HEK293 (cell line): ENCODE measurements at regions not wholly inside any gene's neighbourhood (a gene's known extent, or its start where the extent isn't known, plus 50 kb on each side); places are given as distances from the start of the nearest gene placed in this dataset.

ENCODE experiments used
- ATF2 ChIP-seq: fragments of 450-650 bp; formaldehyde crosslinking; IDR thresholded peaks from 2 replicates; pipeline ENCODE4 v1.5.1; 2016; ENCODE audit warnings: missing biosample characterization, missing genetic modification characterization, low read depth
- FEZF1 ChIP-seq: fragments of 450-650 bp; formaldehyde crosslinking; IDR thresholded peaks from 2 replicates; pipeline ENCODE4 v1.5.1; 2016; ENCODE audit warnings: missing biosample characterization, missing genetic modification characterization
- KLF7 ChIP-seq: fragments of 450-650 bp; formaldehyde crosslinking; IDR thresholded peaks from 2 replicates; pipeline ENCODE4 v1.5.1; 2016; ENCODE audit warnings: missing biosample characterization, missing genetic modification characterization, borderline replicate concordance
- ZBTB11 ChIP-seq: fragments of 450-650 bp; formaldehyde crosslinking; conservative IDR thresholded peaks from 2 replicates; pipeline ENCODE4 v1.5.1; 2016; ENCODE audit warnings: low read depth, missing biosample characterization, missing genetic modification characterization
- ZBTB44 ChIP-seq: fragments of 450-650 bp; IDR thresholded peaks from 2 replicates; pipeline ENCODE4 v1.5.1; 2018; ENCODE audit warnings: missing biosample characterization, mild to moderate bottlenecking, missing genetic modification characterization
- ZNF274 ChIP-seq, 2 experiments: fragments of 200-500 bp in 1 of 2; fragments of 450-650 bp in 1 of 2; sonication (Bioruptor generic) in 1 of 2; formaldehyde crosslinking in 1 of 2; IDR thresholded peaks; 2 replicates each; pipeline versions ENCODE4 v1.5.1 to v1.6.1; 2014 to 2016; ENCODE audit warnings: borderline replicate concordance in 1 of 2, inconsistent platforms in 1 of 2, low read length in 1 of 2, missing biosample characterization in 1 of 2, missing genetic modification characterization in 1 of 2
- ZNF660 ChIP-seq: fragments of 450-650 bp; IDR thresholded peaks from 2 replicates; pipeline ENCODE4 v1.5.1; 2018; ENCODE audit warnings: missing biosample characterization, mild to moderate bottlenecking, missing genetic modification characterization
- ZNF768 ChIP-seq: fragments of 450-650 bp; formaldehyde crosslinking; IDR thresholded peaks from 2 replicates; pipeline ENCODE4 v1.5.1; 2018; ENCODE audit warnings: missing biosample characterization, mild to moderate bottlenecking, missing genetic modification characterization
- ZNF776 ChIP-seq: fragments of 450-650 bp; formaldehyde crosslinking; IDR thresholded peaks from 2 replicates; pipeline ENCODE4 v1.5.0; 2017; ENCODE audit warnings: missing biosample characterization, missing genetic modification characterization, borderline replicate concordance
- TF ChIP-seq, protein P1 (sequence below): fragments of 450-650 bp; formaldehyde crosslinking; IDR thresholded peaks from 2 replicates; pipeline ENCODE4 v1.5.1; 2016; ENCODE audit warnings: missing biosample characterization, missing genetic modification characterization, borderline replicate concordance
- TF ChIP-seq, protein P2 (sequence below): fragments of 450-650 bp; formaldehyde crosslinking; IDR thresholded peaks from 2 replicates; pipeline ENCODE4 v1.5.1; 2016; ENCODE audit warnings: missing biosample characterization, missing genetic modification characterization

- TF ChIP-seq, protein P1, sequence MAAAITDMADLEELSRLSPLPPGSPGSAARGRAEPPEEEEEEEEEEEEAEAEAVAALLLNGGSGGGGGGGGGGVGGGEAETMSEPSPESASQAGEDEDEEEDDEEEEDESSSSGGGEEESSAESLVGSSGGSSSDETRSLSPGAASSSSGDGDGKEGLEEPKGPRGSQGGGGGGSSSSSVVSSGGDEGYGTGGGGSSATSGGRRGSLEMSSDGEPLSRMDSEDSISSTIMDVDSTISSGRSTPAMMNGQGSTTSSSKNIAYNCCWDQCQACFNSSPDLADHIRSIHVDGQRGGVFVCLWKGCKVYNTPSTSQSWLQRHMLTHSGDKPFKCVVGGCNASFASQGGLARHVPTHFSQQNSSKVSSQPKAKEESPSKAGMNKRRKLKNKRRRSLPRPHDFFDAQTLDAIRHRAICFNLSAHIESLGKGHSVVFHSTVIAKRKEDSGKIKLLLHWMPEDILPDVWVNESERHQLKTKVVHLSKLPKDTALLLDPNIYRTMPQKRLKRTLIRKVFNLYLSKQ: no peak
- TF ChIP-seq, protein P2, sequence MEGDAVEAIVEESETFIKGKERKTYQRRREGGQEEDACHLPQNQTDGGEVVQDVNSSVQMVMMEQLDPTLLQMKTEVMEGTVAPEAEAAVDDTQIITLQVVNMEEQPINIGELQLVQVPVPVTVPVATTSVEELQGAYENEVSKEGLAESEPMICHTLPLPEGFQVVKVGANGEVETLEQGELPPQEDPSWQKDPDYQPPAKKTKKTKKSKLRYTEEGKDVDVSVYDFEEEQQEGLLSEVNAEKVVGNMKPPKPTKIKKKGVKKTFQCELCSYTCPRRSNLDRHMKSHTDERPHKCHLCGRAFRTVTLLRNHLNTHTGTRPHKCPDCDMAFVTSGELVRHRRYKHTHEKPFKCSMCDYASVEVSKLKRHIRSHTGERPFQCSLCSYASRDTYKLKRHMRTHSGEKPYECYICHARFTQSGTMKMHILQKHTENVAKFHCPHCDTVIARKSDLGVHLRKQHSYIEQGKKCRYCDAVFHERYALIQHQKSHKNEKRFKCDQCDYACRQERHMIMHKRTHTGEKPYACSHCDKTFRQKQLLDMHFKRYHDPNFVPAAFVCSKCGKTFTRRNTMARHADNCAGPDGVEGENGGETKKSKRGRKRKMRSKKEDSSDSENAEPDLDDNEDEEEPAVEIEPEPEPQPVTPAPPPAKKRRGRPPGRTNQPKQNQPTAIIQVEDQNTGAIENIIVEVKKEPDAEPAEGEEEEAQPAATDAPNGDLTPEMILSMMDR: no peak
- TF ChIP-seq FEZF1 (tag by site-specific recombination) (peak; percentile 69), ZBTB11 (no peak), ZBTB44 (tag by site-specific recombination) (no peak), ZNF660 (tag by site-specific recombination) (no peak), KLF7 (tag by site-specific recombination) (no peak), ATF2 (tag by site-specific recombination) (no peak), ZNF768 (tag by site-specific recombination) (no peak), ZNF776 (tag by site-specific recombination) (no peak), ZNF274 (IDR thresholded peaks at IDR 0.05; ENCODE audit: low read length) (no peak), ZNF274 (tag by site-specific recombination; IDR thresholded peaks at IDR 0.05; ENCODE audit: borderline replicate concordance) (no peak)
These were observed 463.6 kb downstream of the SHQ1 start for GRCh38 chr3:72384602-72385001.
